MM.1S (cell line): ENCODE measurements at regions not wholly inside any gene's neighbourhood (a gene's known extent, or its start where the extent isn't known, plus 50 kb on each side); places are given as distances from the start of the nearest gene placed in this dataset.

ENCODE experiments used
- DNase-seq: peaks from one replicate; pipeline ENCODE4 v3.0.0-alpha.2; 2015
- H2AFZ ChIP-seq: fragments of 300-600 bp; sonication (generic); 2 replicates; pipeline ENCODE4 v1.6.0; 2016; ENCODE audit warnings: antibody characterized with exemption, low read length
- H3F3A ChIP-seq: fragments of 300-600 bp; sonication (generic); 2 replicates; pipeline ENCODE4 v1.6.1; 2016; ENCODE audit warnings: mild to moderate bottlenecking, antibody characterized with exemption, low read length, moderate library complexity, mixed read lengths; ENCODE audit not compliant: insufficient read depth
- H3K27ac ChIP-seq: fragments of 300-600 bp; sonication (generic); 2 replicates; pipeline ENCODE4 v1.5.1; 2016; ENCODE audit warnings: mild to moderate bottlenecking, low read length
- H3K27me3 ChIP-seq: fragments of 300-600 bp; sonication (generic); replicated peaks from 2 replicates; pipeline ENCODE4 v1.6.0; 2016; ENCODE audit warnings: low read length; ENCODE audit not compliant: insufficient read depth
- H3K36me3 ChIP-seq: fragments of 300-600 bp; sonication (generic); replicated peaks from 2 replicates; pipeline ENCODE4 v1.6.1; 2016; ENCODE audit warnings: mild to moderate bottlenecking, low read length, mixed read lengths; ENCODE audit not compliant: insufficient read depth
- H3K4me1 ChIP-seq: fragments of 300-600 bp; sonication (generic); 2 replicates; pipeline ENCODE4 v1.6.1; 2016; ENCODE audit warnings: low read length, mixed read lengths
- H3K4me2 ChIP-seq: fragments of 300-600 bp; sonication (generic); 2 replicates; pipeline ENCODE4 v1.6.0; 2016; ENCODE audit warnings: low read depth, low read length
- H3K4me3 ChIP-seq: fragments of 300-600 bp; sonication (generic); 2 replicates; pipeline ENCODE4 v1.5.1; 2016; ENCODE audit warnings: low read length, mixed read lengths
- H3K79me2 ChIP-seq: fragments of 300-600 bp; sonication (generic); 2 replicates; pipeline ENCODE4 v1.6.1; 2016; ENCODE audit warnings: mixed run types, low read length, mixed read lengths
- H3K9ac ChIP-seq: fragments of 300-600 bp; sonication (generic); 2 replicates; pipeline ENCODE4 v1.6.1; 2016; ENCODE audit warnings: low read length, mixed read lengths
- H3K9me2 ChIP-seq: fragments of 300-600 bp; sonication (generic); replicated peaks from 2 replicates; pipeline ENCODE4 v1.6.1; 2016; ENCODE audit warnings: mild to moderate bottlenecking, low read length, mixed read lengths; ENCODE audit not compliant: insufficient read depth
- H3K9me3 ChIP-seq: fragments of 300-600 bp; sonication (generic); replicated peaks from 2 replicates; pipeline ENCODE4 v1.6.1; 2016; ENCODE audit warnings: mild to moderate bottlenecking, low read length, mixed read lengths; ENCODE audit not compliant: insufficient read depth
- H4K20me1 ChIP-seq: fragments of 300-600 bp; sonication (generic); 2 replicates; pipeline ENCODE4 v1.6.1; 2016; ENCODE audit warnings: mild to moderate bottlenecking, low read length, moderate library complexity, mixed read lengths; ENCODE audit not compliant: insufficient read depth
- CTCF ChIP-seq: fragments of 300-600 bp; sonication (generic); IDR thresholded peaks from 2 replicates; pipeline ENCODE4 v1.5.1; 2016; ENCODE audit warnings: antibody characterized with exemption, low read length, mixed read lengths
- EZH2 ChIP-seq: fragments of 300-600 bp; sonication (generic); optimal IDR thresholded peaks from 2 replicates; pipeline ENCODE3; 2017; ENCODE audit warnings: low read depth, mild to moderate bottlenecking, antibody characterized with exemption, low read length, mixed read lengths
- EZH2phosphoT487 ChIP-seq: fragments of 300-600 bp; sonication (generic); IDR thresholded peaks from 2 replicates; pipeline ENCODE4 v1.6.1; 2018; ENCODE audit warnings: antibody characterized with exemption, low read length

- TF ChIP-seq EZH2 (no peak), CTCF (no peak), EZH2phosphoT487 (no peak)
- H3K4me3 ChIP-seq, result no peak overlapping the region
- no peak overlapping the region for H2AFZ ChIP-seq
- no peak for DNase-seq
- no peak overlapping the region for H3K27ac ChIP-seq
- H3K9ac ChIP-seq, result no peak overlapping the region
- no peaks in the 10 kb centered on the region for H3K9me2 ChIP-seq
- no peaks in the 10 kb centered on the region for H3K79me2 ChIP-seq
- no peaks in the 10 kb centered on the region for H3K9me3 ChIP-seq
- no peaks in the 10 kb centered on the region for H3K27me3 ChIP-seq
- no peaks in the 10 kb centered on the region for H4K20me1 ChIP-seq
- no peaks in the 10 kb centered on the region for H3F3A ChIP-seq
- no peak overlapping the region for H3K4me2 ChIP-seq
- H3K36me3 ChIP-seq, result no peaks in the 10 kb centered on the region
- no peaks in the 10 kb centered on the region for H3K4me1 ChIP-seq
Observed at GRCh38 chr3:164514576-164514975, 563.7 kb downstream of the SI start.

- no peak for DNase-seq
- H3K79me2 ChIP-seq, result no peaks in the 10 kb centered on the region
- no peaks in the 10 kb centered on the region for H3K4me1 ChIP-seq
- no peak overlapping the region for H3K9ac ChIP-seq
- H3K4me2 ChIP-seq, result no peak overlapping the region
- no peaks in the 10 kb centered on the region for H3K27me3 ChIP-seq
- no peaks in the 10 kb centered on the region for H3F3A ChIP-seq
- TF ChIP-seq EZH2, result no peak
- TF ChIP-seq CTCF, result no peak
- no peak for TF ChIP-seq EZH2phosphoT487
- H3K27ac ChIP-seq, result no peak overlapping the region
- H3K9me2 ChIP-seq, result no peaks in the 10 kb centered on the region
- H3K36me3 ChIP-seq, result no peaks in the 10 kb centered on the region
- H3K9me3 ChIP-seq, result no peaks in the 10 kb centered on the region
- H2AFZ ChIP-seq, result no peak overlapping the region
- H3K4me3 ChIP-seq, result no peak overlapping the region
- no peaks in the 10 kb centered on the region for H4K20me1 ChIP-seq
Observed at GRCh38 chr3:164507886-164508285, 570.4 kb downstream of the SI start.

- no peak overlapping the region for H3K4me3 ChIP-seq
- H3K4me2 ChIP-seq, result no peak overlapping the region
- no peaks in the 10 kb centered on the region for H3F3A ChIP-seq
- no peaks in the 10 kb centered on the region for H3K9me2 ChIP-seq
- TF ChIP-seq EZH2 (no peak), CTCF (no peak), EZH2phosphoT487 (no peak)
- H3K9ac ChIP-seq, result no peak overlapping the region
- no peaks in the 10 kb centered on the region for H3K79me2 ChIP-seq
- no peaks in the 10 kb centered on the region for H3K9me3 ChIP-seq
- no peaks in the 10 kb centered on the region for H3K36me3 ChIP-seq
- no peak for DNase-seq
- no peaks in the 10 kb centered on the region for H3K4me1 ChIP-seq
- no peak overlapping the region for H2AFZ ChIP-seq
- H3K27me3 ChIP-seq, result no peaks in the 10 kb centered on the region
- no peaks in the 10 kb centered on the region for H4K20me1 ChIP-seq
- no peak overlapping the region for H3K27ac ChIP-seq
Observed at GRCh38 chr3:164498917-164499316, 579.4 kb downstream of the SI start.
